GM12874 (cell line): ENCODE measurements at regions not wholly inside any gene's neighbourhood (a gene's known extent, or its start where the extent isn't known, plus 50 kb on each side); places are given as distances from the start of the nearest gene placed in this dataset.

ENCODE experiments used
- CTCF ChIP-seq: IDR thresholded peaks from 2 replicates; pipeline ENCODE4 v1.5.1; 2011; ENCODE audit warnings: low read depth, mild to moderate bottlenecking, control low read depth, low read length, moderate library complexity; ENCODE audit not compliant: insufficient read depth

- TF ChIP-seq CTCF: no peak
Observed at GRCh38 chr6:15063253-15063853, 182.5 kb upstream of the JARID2 start.

GRCh38 chr6:15065261-15065989 lies 180.4 kb upstream of the JARID2 start:
- no peak for TF ChIP-seq CTCF

GRCh38 chr6:15066089-15066758 lies 179.6 kb upstream of the JARID2 start:
- TF ChIP-seq CTCF: no peak

GRCh38 chr6:15073344-15073789 lies 172.5 kb upstream of the JARID2 start:
- no peak for TF ChIP-seq CTCF

- TF ChIP-seq CTCF: no peak
Observed at GRCh38 chr6:15073883-15074465, 171.9 kb upstream of the JARID2 start.

- no peak for TF ChIP-seq CTCF
Observed at GRCh38 chr6:15074806-15075205, 171.1 kb upstream of the JARID2 start.

- TF ChIP-seq CTCF: no peak
Observed at GRCh38 chr6:15076565-15076964, 169.3 kb upstream of the JARID2 start.
